DOHH2 (cell line): ENCODE measurements at regions not wholly inside any gene's neighbourhood (a gene's known extent, or its start where the extent isn't known, plus 50 kb on each side); places are given as distances from the start of the nearest gene placed in this dataset.
"Not testable (repeated sequence)": the region's sequence is repeated elsewhere in the genome, so short reads cannot be mapped to it uniquely, and the experiment has no call there.

Experiments
- H3F3A ChIP-seq: fragments of 200-600 bp; sonication (generic), shearing (Covaris generic); 2 replicates; pipeline ENCODE4 v1.6.0; 2016; ENCODE audit warnings: antibody characterized with exemption, mild to moderate bottlenecking; ENCODE audit not compliant: control insufficient read depth, insufficient read depth
- H3K27ac ChIP-seq: fragments of 200-600 bp; sonication (generic); 2 replicates; pipeline ENCODE4 v1.5.1; 2014; ENCODE audit warnings: low read depth, mild to moderate bottlenecking, low read length, moderate library complexity
- H3K27me3 ChIP-seq: fragments of 200-600 bp; sonication (generic); 2 replicates; pipeline ENCODE4 v1.6.1; 2014; ENCODE audit warnings: mild to moderate bottlenecking, low read length, mixed read lengths; ENCODE audit not compliant: control insufficient read depth
- H3K36me3 ChIP-seq: fragments of 200-600 bp; sonication (generic); 2 replicates; pipeline ENCODE4 v1.6.1; 2014; ENCODE audit warnings: mild to moderate bottlenecking, low read length, moderate library complexity, mixed read lengths; ENCODE audit not compliant: control insufficient read depth
- H3K4me1 ChIP-seq: fragments of 200-600 bp; sonication (generic); 2 replicates; pipeline ENCODE4 v1.6.1; 2014; ENCODE audit warnings: mild to moderate bottlenecking, low read length, mixed read lengths; ENCODE audit not compliant: control insufficient read depth
- H3K4me2 ChIP-seq: fragments of 200-600 bp; sonication (generic); 2 replicates; pipeline ENCODE4 v1.6.0; 2014; ENCODE audit warnings: mild to moderate bottlenecking, low read length, moderate library complexity
- H3K4me3 ChIP-seq: fragments of 200-600 bp; sonication (generic); 2 replicates; pipeline ENCODE4 v1.5.1; 2014; ENCODE audit warnings: mild to moderate bottlenecking, low read length, mixed read lengths
- H3K79me2 ChIP-seq: fragments of 200-600 bp; sonication (generic); 2 replicates; pipeline ENCODE4 v1.6.1; 2014; ENCODE audit warnings: mild to moderate bottlenecking, low read length, mixed read lengths; ENCODE audit not compliant: control insufficient read depth
- H3K9me2 ChIP-seq: fragments of 200-600 bp; sonication (generic); replicated peaks from 2 replicates; pipeline ENCODE4 v1.6.1; 2014; ENCODE audit warnings: mild to moderate bottlenecking, low read length, mixed read lengths; ENCODE audit not compliant: control insufficient read depth
- H3K9me3 ChIP-seq: fragments of 200-600 bp; sonication (generic); 2 replicates; pipeline ENCODE4 v1.6.1; 2014; ENCODE audit warnings: antibody characterized with exemption, low read length, mixed read lengths; ENCODE audit not compliant: control insufficient read depth, insufficient read depth
- H4K20me1 ChIP-seq: fragments of 200-600 bp; sonication (generic); 2 replicates; pipeline ENCODE4 v1.6.0; 2014; ENCODE audit warnings: low read depth, mild to moderate bottlenecking, antibody characterized with exemption, low read length, moderate library complexity; ENCODE audit not compliant: control insufficient read depth, insufficient read depth

DNA sequence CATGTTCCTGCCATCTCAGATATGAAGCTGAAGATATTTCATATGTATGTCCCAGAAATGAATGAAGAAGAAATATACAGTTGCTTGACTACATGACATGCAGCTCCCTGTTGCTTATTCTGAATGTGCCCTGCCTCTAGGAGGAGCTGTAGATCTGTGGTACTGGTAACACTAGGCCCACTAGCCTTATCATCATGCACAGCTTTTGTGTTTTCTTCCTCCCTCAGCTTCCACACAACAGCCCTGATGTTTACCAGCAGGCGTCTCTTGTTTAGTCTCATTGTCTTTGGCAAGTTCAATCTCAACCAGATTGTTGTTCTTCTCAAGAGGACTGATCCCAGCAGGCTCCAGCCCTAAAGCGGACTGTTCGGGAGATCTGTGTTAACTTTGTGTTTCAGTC is 104.8 kb downstream of the ATP6V0E2 start:
- not testable (repeated sequence) for H3K79me2 ChIP-seq, H3K9me3 ChIP-seq, H3K4me3 ChIP-seq, H4K20me1 ChIP-seq, H3K27me3 ChIP-seq, H3K4me1 ChIP-seq, H3K27ac ChIP-seq, H3K4me2 ChIP-seq, H3K36me3 ChIP-seq, H3F3A ChIP-seq, H3K9me2 ChIP-seq

DNA sequence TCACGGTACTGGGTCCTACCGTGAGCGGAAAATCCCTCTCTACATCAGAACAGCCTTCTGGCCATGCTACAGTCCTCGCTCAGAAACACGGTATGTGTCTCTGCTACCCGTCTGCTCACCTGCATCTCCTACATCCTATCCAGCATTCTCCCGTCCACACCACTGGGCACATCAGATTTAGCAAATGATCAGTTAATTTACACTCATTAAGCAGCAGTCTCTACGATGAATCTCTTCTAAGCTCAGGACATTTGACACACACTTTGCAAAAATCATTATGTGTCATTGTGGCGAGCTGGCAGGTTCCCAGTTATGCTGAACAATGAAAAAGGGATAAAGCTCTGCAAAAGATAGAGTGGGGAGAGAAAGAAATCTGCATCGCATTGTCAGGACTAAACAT is 105.2 kb downstream of the ATP6V0E2 start:
- not testable (repeated sequence) for H3K27ac ChIP-seq, H3K4me2 ChIP-seq, H3K9me2 ChIP-seq, H3K27me3 ChIP-seq, H3K79me2 ChIP-seq, H3K4me3 ChIP-seq, H3K4me1 ChIP-seq, H3K9me3 ChIP-seq, H3K36me3 ChIP-seq, H3F3A ChIP-seq, H4K20me1 ChIP-seq

DNA sequence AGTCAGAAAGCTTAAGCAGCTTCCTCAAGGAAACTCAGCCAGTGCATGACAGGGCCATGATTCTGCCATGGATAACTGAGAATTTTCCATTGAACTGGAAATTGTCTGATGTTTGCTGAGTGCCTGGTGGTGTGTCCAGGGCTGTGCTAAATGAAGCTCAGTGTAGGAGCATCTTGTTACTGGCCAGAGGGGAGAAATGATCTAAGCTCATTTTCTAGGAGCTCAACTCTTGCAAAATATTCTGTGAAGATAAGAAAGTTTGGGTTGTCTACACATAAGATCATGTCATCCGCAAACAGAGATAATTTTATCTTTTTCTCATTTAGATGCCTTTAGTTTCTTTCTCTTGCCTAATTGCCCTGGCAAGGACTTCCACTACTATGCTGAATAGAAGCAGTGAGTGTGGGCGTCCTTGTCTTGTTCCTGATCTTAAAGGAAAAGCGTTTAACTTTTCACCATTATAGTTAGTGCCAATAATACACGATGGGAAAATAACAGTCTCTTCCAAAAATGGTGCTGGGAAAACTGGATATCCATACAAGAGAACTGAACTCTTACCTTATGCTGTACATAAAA is 108.9 kb downstream of the ATP6V0E2 start:
- H3K79me2 ChIP-seq, H3K27me3 ChIP-seq, H3K9me2 ChIP-seq, H3K36me3 ChIP-seq, H3K4me3 ChIP-seq, H3F3A ChIP-seq, H3K9me3 ChIP-seq, H3K4me1 ChIP-seq, H4K20me1 ChIP-seq, H3K27ac ChIP-seq, H3K4me2 ChIP-seq: not testable (repeated sequence)

DNA sequence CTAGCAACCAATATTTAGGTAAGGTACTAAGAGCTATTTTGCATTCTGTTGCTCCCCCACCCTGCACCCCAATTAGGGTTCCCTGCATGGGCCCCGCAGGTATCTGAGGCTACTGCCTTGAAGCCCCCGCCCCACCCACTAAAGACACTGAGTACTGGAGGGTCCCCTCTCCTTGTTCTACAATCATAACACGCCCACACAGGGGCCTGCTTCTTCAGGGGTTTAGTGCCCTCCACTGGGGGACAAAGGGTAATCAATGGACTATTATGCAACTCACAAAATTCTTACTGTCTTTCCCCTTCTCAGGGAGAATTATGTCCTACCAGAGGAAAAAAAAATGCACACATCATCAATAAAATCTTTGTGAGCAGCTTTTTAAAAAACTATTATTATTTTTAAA is 113.1 kb downstream of the ATP6V0E2 start:
- not testable (repeated sequence) for H3K4me3 ChIP-seq, H3K27ac ChIP-seq, H3K79me2 ChIP-seq, H4K20me1 ChIP-seq, H3K4me1 ChIP-seq, H3F3A ChIP-seq, H3K9me3 ChIP-seq, H3K36me3 ChIP-seq, H3K4me2 ChIP-seq, H3K27me3 ChIP-seq, H3K9me2 ChIP-seq

DNA sequence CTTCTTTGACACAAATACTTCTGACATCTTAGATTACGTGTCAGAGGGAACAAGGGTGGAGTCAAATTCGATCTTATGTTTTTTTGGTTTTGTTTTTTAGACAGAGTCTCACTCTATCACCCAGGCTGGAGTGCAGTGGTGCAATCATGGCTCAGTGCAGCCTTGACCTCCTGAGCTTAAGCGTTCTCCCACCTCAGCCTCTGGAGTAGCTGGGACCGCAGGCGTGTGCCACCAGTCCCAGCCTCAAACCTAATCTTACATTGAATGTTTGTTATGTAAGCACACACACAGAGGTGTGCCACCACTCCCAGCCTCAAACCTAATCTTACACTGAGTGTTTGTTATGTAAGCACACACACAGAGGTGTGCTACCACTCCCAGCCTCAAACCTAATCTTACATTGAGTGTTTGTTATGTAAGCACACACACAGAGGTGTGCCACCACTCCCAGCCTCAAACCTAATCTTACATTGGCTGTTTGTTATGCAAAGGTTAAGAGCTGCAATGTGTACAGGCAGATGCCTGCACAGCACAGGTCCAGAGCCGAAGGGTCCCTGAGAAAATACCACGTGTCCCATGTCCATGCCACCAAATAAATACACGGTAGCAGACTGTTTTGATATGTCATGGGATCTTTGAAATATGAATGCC is 118.0 kb downstream of the ATP6V0E2 start:
- not testable (repeated sequence) for H3K9me3 ChIP-seq, H3K27ac ChIP-seq, H3K4me1 ChIP-seq, H3K79me2 ChIP-seq, H3K4me2 ChIP-seq, H3K9me2 ChIP-seq, H3K4me3 ChIP-seq, H4K20me1 ChIP-seq, H3K36me3 ChIP-seq, H3F3A ChIP-seq, H3K27me3 ChIP-seq

DNA sequence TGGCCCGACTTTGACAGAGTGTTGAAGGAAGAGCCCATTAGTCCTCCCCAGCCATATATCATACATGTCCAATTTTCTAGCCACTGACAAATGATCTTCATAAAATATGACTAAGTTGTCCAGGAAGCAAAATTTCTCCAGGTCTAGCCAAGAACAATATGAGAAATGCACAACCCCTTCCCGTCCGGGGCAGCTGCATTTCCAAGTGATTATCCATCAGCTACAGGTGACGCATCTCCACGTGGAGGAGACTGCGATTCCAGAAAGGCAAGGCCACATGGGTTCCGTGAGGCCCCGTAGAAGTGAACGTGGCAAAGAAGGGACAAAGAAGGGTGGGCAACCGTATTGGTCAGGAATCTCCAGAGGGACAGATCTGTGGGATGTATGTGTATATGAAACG is 118.6 kb downstream of the ATP6V0E2 start:
- not testable (repeated sequence) for H3F3A ChIP-seq, H3K4me3 ChIP-seq, H3K27me3 ChIP-seq, H3K4me2 ChIP-seq, H3K4me1 ChIP-seq, H4K20me1 ChIP-seq, H3K79me2 ChIP-seq, H3K36me3 ChIP-seq, H3K9me3 ChIP-seq, H3K27ac ChIP-seq, H3K9me2 ChIP-seq

DNA sequence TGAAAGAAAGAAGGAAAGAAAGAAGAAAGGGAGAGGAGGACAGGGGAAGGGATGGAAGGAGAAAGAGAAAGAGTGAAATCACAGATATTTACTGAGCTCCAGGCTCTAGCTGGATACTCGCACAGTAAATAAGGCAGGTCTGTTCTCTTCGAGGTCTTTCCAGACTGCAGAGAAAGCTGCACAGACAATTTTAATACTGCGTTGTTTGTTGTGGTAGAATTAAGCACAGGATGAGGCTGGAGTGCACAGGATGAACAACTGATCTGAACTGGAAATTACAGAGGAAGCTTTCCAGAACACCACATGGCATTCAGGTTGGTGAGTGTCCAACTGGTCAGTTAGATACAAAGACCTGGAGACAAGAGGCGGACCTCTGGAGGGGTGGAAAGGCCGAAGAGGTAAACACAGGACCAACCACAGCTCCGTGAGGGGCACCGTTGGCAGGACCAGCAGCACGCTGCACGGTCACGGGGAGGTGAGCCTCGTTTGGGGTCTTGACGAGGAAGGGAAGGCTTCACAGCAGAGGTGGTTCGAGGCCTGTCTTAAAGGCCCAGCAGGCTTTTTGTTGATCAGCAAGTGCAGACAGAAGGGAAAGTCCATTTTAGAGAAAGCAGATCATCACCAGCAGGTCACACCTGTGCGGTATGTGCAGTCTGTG is 121.7 kb downstream of the ATP6V0E2 start:
- H3K4me1 ChIP-seq, H4K20me1 ChIP-seq, H3K9me2 ChIP-seq, H3K79me2 ChIP-seq, H3K9me3 ChIP-seq, H3K27ac ChIP-seq, H3K4me3 ChIP-seq, H3F3A ChIP-seq, H3K36me3 ChIP-seq, H3K27me3 ChIP-seq, H3K4me2 ChIP-seq: not testable (repeated sequence)

DNA sequence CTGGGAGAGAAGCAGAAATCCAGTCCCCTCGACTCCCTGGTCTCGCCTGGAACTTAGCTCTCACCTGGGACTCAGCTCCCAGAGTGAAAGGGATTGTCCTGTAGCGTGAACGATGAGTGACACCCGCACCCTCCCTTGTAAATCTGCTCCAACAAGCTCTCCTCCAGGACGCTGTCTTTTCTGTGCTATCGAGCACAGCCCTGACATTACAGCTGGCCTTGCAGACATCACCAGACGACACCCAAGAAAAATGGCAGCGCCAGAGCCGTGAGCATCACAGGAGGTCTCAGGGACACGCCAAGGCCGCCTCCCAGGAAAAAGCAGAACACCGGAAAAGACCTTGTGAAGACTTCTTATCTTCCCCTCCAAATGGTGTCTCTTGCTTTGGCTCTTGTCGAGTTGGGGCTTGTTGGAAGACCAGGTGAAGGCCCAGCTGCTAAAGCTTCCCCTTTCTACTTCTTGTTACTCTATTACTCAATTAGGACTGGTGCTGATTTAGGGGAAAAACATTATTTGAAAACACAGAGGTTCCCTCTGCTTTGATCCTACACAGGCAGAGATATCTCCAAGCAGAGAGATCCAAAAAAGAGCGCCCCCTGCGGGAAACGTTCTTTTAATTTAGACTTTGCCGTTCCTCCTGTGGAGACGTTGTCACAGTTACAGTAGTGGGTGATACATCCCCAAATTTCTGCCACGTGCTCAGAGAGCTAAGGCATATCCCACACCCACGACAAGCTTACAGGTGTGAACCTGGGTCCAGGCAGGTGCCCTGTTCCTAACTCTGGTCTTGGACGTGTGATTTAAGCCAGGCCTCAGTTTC is 127.2 kb downstream of the ATP6V0E2 start:
- not testable (repeated sequence) for H3K4me2 ChIP-seq, H3K36me3 ChIP-seq, H3K27ac ChIP-seq, H3K4me3 ChIP-seq, H3K9me3 ChIP-seq, H4K20me1 ChIP-seq, H3K9me2 ChIP-seq, H3K4me1 ChIP-seq, H3F3A ChIP-seq, H3K27me3 ChIP-seq, H3K79me2 ChIP-seq
